ENCODE measurements at regions not wholly inside any gene's neighbourhood (a gene's known extent, or its start where the extent isn't known, plus 50 kb on each side); places are given as distances from the start of the nearest gene placed in this dataset.

DNA sequence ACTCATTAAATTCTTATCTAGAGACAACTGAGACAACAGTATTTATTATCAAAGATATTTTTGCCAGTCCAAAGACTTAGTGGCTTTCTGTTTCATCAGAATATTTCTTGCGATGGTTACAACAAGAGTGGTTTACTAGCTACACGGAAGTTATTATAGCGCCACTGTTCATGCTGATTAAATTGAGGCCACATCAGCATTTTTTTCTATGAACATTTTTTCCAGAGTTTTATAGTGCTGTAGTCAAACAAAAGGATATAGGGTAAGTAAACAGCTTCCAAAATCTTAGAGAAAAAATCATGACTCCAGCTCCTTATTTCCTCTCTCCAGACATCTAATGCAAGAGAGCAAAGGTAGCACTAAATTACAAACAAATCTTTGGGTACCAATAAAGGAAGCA is 1264.4 kb downstream of the ZPLD1 start:
- no peak for TF ChIP-seq POLR2AphosphoS5 (IDR thresholded peaks at IDR 0.05; ENCODE audit: insufficient read depth in 1 of 2, low read depth in 1 of 2)
- TF ChIP-seq, protein P1, sequence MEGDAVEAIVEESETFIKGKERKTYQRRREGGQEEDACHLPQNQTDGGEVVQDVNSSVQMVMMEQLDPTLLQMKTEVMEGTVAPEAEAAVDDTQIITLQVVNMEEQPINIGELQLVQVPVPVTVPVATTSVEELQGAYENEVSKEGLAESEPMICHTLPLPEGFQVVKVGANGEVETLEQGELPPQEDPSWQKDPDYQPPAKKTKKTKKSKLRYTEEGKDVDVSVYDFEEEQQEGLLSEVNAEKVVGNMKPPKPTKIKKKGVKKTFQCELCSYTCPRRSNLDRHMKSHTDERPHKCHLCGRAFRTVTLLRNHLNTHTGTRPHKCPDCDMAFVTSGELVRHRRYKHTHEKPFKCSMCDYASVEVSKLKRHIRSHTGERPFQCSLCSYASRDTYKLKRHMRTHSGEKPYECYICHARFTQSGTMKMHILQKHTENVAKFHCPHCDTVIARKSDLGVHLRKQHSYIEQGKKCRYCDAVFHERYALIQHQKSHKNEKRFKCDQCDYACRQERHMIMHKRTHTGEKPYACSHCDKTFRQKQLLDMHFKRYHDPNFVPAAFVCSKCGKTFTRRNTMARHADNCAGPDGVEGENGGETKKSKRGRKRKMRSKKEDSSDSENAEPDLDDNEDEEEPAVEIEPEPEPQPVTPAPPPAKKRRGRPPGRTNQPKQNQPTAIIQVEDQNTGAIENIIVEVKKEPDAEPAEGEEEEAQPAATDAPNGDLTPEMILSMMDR (IDR thresholded peaks at IDR 0.05): no peak
